ENCODE measurements at regions not wholly inside any gene's neighbourhood (a gene's known extent, or its start where the extent isn't known, plus 50 kb on each side); places are given as distances from the start of the nearest gene placed in this dataset.
A peak's percentile ranks its signal among the peaks of the same experiment; 100 is the strongest.

- TF ChIP-seq CTCF (conservative IDR thresholded peaks at IDR 0.05; ENCODE audit: low read depth, low read length): no peak
- H3K4me3 ChIP-seq (ENCODE audit: low read length): no peak overlapping the region
- no peak for DNase-seq (ENCODE audit: low read depth)
Observed at GRCh38 chr3:150225986-150226385, 182.1 kb upstream of the TSC22D2 start.

GRCh38 chr3:150223558-150223957 lies 184.5 kb upstream of the TSC22D2 start:
- DNase-seq (ENCODE audit: low read depth): no peak
- no peak overlapping the region for H3K4me3 ChIP-seq (ENCODE audit: low read length)
- no peak for TF ChIP-seq CTCF (conservative IDR thresholded peaks at IDR 0.05; ENCODE audit: low read depth, low read length)

- no peak for DNase-seq (ENCODE audit: low read depth)
- H3K4me3 ChIP-seq (ENCODE audit: low read length): no peak overlapping the region
- no peak for TF ChIP-seq CTCF (conservative IDR thresholded peaks at IDR 0.05; ENCODE audit: low read depth, low read length)
Observed at GRCh38 chr3:150222691-150223489, 185.2 kb upstream of the TSC22D2 start.

- no peak for TF ChIP-seq CTCF (conservative IDR thresholded peaks at IDR 0.05; ENCODE audit: low read depth, low read length)
- DNase-seq (ENCODE audit: low read depth): no peak
- H3K4me3 ChIP-seq (ENCODE audit: low read length): no peak overlapping the region
Observed at GRCh38 chr3:150221904-150222523, 186.1 kb upstream of the TSC22D2 start.

- TF ChIP-seq CTCF (conservative IDR thresholded peaks at IDR 0.05; ENCODE audit: low read depth, low read length): no peak
- H3K4me3 ChIP-seq (ENCODE audit: low read length): peak overlapping the region; percentile 52
- DNase-seq (ENCODE audit: low read depth): no peak
Observed at GRCh38 chr3:150220799-150221198, 187.3 kb upstream of the TSC22D2 start.

GRCh38 chr3:150220041-150220440 lies 188.1 kb upstream of the TSC22D2 start:
- TF ChIP-seq CTCF (conservative IDR thresholded peaks at IDR 0.05; ENCODE audit: low read depth, low read length): no peak
- DNase-seq (ENCODE audit: low read depth): no peak
- H3K4me3 ChIP-seq (ENCODE audit: low read length): no peak overlapping the region

- H3K4me3 ChIP-seq (ENCODE audit: low read length): no peak overlapping the region
- no peak for TF ChIP-seq CTCF (conservative IDR thresholded peaks at IDR 0.05; ENCODE audit: low read depth, low read length)
- no peak for DNase-seq (ENCODE audit: low read depth)
Observed at GRCh38 chr3:150218841-150219240, 189.3 kb upstream of the TSC22D2 start.
